ENCODE measurements at regions not wholly inside any gene's neighbourhood (a gene's known extent, or its start where the extent isn't known, plus 50 kb on each side); places are given as distances from the start of the nearest gene placed in this dataset.

DNA sequence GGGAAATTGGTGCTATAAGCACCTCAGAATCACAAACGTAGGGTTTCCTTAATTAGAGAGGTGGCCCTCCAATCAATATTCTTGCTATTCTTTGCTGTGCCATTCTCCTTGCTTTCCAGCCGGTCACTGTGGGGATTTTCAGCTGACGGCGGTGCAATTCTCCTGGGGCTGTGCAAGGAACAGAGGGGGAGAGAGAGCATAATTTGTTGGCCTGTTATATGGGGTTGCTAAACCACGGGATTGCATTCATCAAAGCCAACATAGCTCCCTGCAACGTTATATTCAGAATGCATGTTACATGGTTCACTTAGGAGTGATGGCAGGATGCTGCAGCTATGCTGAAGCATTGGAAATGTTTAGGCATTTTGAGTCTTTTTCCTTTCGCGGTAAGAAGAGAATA, 441.3 kb upstream of the CLINT1 start:
- ChIA-PET CTCF (no interaction called here), POLR2A (no interaction called here)
- Mint-ChIP-seq H3K27me3 (ENCODE audit: low read depth) (no peaks in the 10 kb centered on the region), H3K4me3 (no peak overlapping the region), H3K36me3 (peaks cover 4% of the 10 kb centered on the region; the same call in 1 of the 2 replicates), H3K27ac (no peak overlapping the region), H3K9me3 (peaks cover 10% of the 10 kb centered on the region), H3K4me1 (0 out of 2 replicates have a peak, but pooled peaks cover 4% of the 10 kb centered on the region)
- ATAC-seq (no peak), DNase-seq (ENCODE audit: low spot score) (no peak)
- TF ChIP-seq ZBTB21 (CRISPR knock-in tag; IDR thresholded peaks at IDR 0.05; ENCODE audit: borderline replicate concordance): no peak
- TF ChIP-seq, protein P1, sequence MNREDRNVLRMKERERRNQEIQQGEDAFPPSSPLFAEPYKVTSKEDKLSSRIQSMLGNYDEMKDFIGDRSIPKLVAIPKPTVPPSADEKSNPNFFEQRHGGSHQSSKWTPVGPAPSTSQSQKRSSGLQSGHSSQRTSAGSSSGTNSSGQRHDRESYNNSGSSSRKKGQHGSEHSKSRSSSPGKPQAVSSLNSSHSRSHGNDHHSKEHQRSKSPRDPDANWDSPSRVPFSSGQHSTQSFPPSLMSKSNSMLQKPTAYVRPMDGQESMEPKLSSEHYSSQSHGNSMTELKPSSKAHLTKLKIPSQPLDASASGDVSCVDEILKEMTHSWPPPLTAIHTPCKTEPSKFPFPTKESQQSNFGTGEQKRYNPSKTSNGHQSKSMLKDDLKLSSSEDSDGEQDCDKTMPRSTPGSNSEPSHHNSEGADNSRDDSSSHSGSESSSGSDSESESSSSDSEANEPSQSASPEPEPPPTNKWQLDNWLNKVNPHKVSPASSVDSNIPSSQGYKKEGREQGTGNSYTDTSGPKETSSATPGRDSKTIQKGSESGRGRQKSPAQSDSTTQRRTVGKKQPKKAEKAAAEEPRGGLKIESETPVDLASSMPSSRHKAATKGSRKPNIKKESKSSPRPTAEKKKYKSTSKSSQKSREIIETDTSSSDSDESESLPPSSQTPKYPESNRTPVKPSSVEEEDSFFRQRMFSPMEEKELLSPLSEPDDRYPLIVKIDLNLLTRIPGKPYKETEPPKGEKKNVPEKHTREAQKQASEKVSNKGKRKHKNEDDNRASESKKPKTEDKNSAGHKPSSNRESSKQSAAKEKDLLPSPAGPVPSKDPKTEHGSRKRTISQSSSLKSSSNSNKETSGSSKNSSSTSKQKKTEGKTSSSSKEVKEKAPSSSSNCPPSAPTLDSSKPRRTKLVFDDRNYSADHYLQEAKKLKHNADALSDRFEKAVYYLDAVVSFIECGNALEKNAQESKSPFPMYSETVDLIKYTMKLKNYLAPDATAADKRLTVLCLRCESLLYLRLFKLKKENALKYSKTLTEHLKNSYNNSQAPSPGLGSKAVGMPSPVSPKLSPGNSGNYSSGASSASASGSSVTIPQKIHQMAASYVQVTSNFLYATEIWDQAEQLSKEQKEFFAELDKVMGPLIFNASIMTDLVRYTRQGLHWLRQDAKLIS (CRISPR knock-in tag; IDR thresholded peaks at IDR 0.05; ENCODE audit: borderline replicate concordance): no peak
- TF ChIP-seq, protein P2, sequence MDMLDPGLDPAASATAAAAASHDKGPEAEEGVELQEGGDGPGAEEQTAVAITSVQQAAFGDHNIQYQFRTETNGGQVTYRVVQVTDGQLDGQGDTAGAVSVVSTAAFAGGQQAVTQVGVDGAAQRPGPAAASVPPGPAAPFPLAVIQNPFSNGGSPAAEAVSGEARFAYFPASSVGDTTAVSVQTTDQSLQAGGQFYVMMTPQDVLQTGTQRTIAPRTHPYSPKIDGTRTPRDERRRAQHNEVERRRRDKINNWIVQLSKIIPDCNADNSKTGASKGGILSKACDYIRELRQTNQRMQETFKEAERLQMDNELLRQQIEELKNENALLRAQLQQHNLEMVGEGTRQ (CRISPR knock-in tag; IDR thresholded peaks at IDR 0.05): no peak
- TF ChIP-seq, protein P3, sequence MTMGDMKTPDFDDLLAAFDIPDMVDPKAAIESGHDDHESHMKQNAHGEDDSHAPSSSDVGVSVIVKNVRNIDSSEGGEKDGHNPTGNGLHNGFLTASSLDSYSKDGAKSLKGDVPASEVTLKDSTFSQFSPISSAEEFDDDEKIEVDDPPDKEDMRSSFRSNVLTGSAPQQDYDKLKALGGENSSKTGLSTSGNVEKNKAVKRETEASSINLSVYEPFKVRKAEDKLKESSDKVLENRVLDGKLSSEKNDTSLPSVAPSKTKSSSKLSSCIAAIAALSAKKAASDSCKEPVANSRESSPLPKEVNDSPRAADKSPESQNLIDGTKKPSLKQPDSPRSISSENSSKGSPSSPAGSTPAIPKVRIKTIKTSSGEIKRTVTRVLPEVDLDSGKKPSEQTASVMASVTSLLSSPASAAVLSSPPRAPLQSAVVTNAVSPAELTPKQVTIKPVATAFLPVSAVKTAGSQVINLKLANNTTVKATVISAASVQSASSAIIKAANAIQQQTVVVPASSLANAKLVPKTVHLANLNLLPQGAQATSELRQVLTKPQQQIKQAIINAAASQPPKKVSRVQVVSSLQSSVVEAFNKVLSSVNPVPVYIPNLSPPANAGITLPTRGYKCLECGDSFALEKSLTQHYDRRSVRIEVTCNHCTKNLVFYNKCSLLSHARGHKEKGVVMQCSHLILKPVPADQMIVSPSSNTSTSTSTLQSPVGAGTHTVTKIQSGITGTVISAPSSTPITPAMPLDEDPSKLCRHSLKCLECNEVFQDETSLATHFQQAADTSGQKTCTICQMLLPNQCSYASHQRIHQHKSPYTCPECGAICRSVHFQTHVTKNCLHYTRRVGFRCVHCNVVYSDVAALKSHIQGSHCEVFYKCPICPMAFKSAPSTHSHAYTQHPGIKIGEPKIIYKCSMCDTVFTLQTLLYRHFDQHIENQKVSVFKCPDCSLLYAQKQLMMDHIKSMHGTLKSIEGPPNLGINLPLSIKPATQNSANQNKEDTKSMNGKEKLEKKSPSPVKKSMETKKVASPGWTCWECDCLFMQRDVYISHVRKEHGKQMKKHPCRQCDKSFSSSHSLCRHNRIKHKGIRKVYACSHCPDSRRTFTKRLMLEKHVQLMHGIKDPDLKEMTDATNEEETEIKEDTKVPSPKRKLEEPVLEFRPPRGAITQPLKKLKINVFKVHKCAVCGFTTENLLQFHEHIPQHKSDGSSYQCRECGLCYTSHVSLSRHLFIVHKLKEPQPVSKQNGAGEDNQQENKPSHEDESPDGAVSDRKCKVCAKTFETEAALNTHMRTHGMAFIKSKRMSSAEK (CRISPR knock-in tag; IDR thresholded peaks at IDR 0.05; ENCODE audit: borderline replicate concordance): no peak
- no peak for TF ChIP-seq FOXJ3 (CRISPR knock-in tag; IDR thresholded peaks at IDR 0.05; ENCODE audit: borderline replicate concordance)
- TF ChIP-seq ETV6 (CRISPR knock-in tag; IDR thresholded peaks at IDR 0.05): no peak
- no peak for TF ChIP-seq EMX1 (CRISPR knock-in tag; IDR thresholded peaks at IDR 0.05)
- TF ChIP-seq NFYB (CRISPR knock-in tag; conservative IDR thresholded peaks at IDR 0.05; ENCODE audit: low read depth): no peak
- no peak for TF ChIP-seq TEAD1 (CRISPR knock-in tag; IDR thresholded peaks at IDR 0.05)
- TF ChIP-seq, protein P4, sequence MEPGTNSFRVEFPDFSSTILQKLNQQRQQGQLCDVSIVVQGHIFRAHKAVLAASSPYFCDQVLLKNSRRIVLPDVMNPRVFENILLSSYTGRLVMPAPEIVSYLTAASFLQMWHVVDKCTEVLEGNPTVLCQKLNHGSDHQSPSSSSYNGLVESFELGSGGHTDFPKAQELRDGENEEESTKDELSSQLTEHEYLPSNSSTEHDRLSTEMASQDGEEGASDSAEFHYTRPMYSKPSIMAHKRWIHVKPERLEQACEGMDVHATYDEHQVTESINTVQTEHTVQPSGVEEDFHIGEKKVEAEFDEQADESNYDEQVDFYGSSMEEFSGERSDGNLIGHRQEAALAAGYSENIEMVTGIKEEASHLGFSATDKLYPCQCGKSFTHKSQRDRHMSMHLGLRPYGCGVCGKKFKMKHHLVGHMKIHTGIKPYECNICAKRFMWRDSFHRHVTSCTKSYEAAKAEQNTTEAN (CRISPR knock-in tag; IDR thresholded peaks at IDR 0.05): no peak
- TF ChIP-seq, protein P5, sequence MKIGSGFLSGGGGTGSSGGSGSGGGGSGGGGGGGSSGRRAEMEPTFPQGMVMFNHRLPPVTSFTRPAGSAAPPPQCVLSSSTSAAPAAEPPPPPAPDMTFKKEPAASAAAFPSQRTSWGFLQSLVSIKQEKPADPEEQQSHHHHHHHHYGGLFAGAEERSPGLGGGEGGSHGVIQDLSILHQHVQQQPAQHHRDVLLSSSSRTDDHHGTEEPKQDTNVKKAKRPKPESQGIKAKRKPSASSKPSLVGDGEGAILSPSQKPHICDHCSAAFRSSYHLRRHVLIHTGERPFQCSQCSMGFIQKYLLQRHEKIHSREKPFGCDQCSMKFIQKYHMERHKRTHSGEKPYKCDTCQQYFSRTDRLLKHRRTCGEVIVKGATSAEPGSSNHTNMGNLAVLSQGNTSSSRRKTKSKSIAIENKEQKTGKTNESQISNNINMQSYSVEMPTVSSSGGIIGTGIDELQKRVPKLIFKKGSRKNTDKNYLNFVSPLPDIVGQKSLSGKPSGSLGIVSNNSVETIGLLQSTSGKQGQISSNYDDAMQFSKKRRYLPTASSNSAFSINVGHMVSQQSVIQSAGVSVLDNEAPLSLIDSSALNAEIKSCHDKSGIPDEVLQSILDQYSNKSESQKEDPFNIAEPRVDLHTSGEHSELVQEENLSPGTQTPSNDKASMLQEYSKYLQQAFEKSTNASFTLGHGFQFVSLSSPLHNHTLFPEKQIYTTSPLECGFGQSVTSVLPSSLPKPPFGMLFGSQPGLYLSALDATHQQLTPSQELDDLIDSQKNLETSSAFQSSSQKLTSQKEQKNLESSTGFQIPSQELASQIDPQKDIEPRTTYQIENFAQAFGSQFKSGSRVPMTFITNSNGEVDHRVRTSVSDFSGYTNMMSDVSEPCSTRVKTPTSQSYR (CRISPR knock-in tag; IDR thresholded peaks at IDR 0.05): no peak
- TF ChIP-seq, protein P6, sequence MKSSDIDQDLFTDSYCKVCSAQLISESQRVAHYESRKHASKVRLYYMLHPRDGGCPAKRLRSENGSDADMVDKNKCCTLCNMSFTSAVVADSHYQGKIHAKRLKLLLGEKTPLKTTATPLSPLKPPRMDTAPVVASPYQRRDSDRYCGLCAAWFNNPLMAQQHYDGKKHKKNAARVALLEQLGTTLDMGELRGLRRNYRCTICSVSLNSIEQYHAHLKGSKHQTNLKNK (CRISPR knock-in tag; IDR thresholded peaks at IDR 0.05): no peak
- TF ChIP-seq ZNF416 (CRISPR knock-in tag; IDR thresholded peaks at IDR 0.05): no peak
- no peak for TF ChIP-seq ZNF232 (CRISPR knock-in tag; IDR thresholded peaks at IDR 0.05)
- no peak for TF ChIP-seq HMGA2 (CRISPR knock-in tag; IDR thresholded peaks at IDR 0.05)
- TF ChIP-seq, protein P7, sequence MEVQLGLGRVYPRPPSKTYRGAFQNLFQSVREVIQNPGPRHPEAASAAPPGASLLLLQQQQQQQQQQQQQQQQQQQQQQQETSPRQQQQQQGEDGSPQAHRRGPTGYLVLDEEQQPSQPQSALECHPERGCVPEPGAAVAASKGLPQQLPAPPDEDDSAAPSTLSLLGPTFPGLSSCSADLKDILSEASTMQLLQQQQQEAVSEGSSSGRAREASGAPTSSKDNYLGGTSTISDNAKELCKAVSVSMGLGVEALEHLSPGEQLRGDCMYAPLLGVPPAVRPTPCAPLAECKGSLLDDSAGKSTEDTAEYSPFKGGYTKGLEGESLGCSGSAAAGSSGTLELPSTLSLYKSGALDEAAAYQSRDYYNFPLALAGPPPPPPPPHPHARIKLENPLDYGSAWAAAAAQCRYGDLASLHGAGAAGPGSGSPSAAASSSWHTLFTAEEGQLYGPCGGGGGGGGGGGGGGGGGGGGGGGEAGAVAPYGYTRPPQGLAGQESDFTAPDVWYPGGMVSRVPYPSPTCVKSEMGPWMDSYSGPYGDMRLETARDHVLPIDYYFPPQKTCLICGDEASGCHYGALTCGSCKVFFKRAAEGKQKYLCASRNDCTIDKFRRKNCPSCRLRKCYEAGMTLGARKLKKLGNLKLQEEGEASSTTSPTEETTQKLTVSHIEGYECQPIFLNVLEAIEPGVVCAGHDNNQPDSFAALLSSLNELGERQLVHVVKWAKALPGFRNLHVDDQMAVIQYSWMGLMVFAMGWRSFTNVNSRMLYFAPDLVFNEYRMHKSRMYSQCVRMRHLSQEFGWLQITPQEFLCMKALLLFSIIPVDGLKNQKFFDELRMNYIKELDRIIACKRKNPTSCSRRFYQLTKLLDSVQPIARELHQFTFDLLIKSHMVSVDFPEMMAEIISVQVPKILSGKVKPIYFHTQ (CRISPR knock-in tag; IDR thresholded peaks at IDR 0.05): no peak
- no peak for TF ChIP-seq JAZF1 (CRISPR knock-in tag; IDR thresholded peaks at IDR 0.05)
- TF ChIP-seq, protein P8, sequence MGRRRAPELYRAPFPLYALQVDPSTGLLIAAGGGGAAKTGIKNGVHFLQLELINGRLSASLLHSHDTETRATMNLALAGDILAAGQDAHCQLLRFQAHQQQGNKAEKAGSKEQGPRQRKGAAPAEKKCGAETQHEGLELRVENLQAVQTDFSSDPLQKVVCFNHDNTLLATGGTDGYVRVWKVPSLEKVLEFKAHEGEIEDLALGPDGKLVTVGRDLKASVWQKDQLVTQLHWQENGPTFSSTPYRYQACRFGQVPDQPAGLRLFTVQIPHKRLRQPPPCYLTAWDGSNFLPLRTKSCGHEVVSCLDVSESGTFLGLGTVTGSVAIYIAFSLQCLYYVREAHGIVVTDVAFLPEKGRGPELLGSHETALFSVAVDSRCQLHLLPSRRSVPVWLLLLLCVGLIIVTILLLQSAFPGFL (CRISPR knock-in tag; IDR thresholded peaks at IDR 0.05; ENCODE audit: borderline replicate concordance): no peak
- TF ChIP-seq, protein P9, sequence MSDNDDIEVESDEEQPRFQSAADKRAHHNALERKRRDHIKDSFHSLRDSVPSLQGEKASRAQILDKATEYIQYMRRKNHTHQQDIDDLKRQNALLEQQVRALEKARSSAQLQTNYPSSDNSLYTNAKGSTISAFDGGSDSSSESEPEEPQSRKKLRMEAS (CRISPR knock-in tag; IDR thresholded peaks at IDR 0.05): no peak

All from WTC11 (cell line).